HG02678 (cell line): ENCODE measurements at regions not wholly inside any gene's neighbourhood (a gene's known extent, or its start where the extent isn't known, plus 50 kb on each side); places are given as distances from the start of the nearest gene placed in this dataset.

Source experiments
- ATAC-seq: cut with Tn5 transposase; IDR thresholded peaks from one replicate; pipeline ENCODE4 v1.9.1; 2021; ENCODE audit warnings: mild to moderate bottlenecking, moderate library complexity; ENCODE audit not compliant: unreplicated experiment

DNA sequence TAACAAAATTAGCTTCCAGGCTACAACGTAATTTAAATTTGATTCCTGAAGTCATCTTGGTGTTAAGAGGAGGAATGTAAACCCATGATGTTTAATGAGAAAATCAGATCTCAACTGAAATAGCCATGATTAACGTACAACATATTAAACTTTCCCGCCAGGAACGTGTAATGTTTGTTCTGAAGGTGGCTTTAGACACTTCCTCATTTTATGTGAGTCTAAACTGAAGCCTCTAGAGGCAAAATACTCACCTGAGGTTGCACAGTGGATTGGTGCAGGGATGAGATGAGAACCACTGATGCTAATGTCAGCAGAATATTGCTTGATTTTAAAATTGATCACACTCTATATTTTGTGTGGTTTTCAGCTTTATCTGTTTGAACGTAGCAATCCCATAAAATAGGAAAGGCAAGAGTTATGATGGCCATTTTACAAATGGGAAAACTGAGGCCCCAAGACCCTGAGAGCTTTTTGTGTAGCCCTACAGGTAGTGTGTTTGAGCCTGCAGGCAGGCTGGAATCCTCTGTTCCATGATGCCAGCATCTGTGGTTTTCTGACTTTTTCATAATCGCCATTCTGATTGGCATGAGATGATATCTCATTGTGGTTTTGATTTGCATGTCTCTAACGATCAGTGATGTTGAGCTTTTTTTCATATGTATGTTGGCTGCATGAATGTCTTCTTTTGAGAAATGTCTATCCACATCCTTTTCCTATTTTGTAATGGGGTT, 243.7 kb upstream of the BMPER start:
- ATAC-seq: no peak

- ATAC-seq: no peak
These were observed 238.8 kb upstream of the BMPER start for GRCh38 chr7:33666531-33666930.

- ATAC-seq: no peak
These were observed 238.1 kb upstream of the BMPER start for GRCh38 chr7:33667196-33667595.

GRCh38 chr7:33669251-33669670, 236.1 kb upstream of the BMPER start:
- ATAC-seq: no peak

DNA sequence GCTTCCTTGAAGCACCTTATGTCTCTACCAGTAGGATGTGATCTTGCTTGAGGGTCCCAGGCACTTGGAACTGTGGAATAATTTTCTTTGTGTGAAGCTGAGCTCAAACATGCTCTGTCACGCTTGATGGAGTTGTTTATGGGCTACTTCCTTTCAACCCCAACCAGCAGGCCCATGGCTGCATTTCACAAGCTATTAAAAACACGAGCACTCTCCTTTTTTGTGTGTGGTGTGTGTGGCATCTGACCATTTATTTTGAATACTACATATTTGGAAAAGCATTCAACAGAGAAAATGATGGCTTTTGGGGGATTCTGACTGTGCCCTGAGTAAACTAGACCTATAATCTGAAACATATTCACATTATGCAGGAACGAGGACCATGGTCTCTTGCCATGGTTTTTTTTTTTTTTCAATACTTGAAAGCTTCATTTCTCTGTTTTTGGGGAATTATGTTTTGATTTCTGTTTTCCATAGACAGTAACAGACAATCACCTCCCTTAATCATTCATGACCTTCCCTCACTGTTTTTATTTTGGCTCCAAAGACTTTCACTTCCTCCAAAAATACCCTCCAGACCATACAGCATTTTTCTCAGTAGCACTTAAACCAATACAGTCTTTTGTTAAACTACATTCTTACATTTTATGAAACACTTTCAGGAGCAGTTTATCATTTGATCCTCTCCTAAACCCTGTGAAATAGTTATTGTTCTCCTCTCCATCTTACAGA, 233.6 kb upstream of the BMPER start:
- ATAC-seq: peak; percentile 68

DNA sequence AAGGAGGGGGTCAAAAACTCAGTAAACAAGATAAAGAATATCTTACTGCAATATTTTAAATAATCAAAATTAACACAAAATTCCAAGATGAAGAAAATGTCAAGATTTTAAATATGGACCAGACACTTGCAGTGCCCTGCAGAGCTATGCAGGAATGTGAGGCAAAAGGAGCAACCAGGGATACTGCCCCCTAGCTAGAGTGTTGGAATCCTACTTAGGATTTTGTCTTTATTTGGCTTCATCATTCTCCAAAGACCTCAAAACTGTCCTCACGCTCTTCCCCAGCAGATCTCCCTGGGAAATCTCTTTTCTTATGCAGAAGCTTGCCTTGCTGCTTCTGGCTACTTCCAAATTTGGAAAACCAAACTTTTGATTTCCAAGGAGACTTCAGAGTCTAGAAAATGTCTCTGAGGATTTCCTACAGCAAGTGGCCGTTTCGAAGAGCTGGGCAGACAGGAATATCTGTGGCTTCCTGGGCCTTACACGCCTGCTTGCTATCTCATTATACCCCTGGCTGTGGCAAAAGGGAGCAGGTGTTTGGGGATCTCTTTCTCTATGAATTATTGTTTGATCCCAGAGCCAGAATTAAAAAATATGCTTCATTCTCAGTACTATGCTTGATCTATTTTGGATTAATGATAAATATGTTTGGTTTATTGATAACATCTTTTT, 232.2 kb upstream of the BMPER start:
- ATAC-seq: no peak

GRCh38 chr7:33674804-33675411, 230.4 kb upstream of the BMPER start:
- ATAC-seq: no peak

- no peak for ATAC-seq
These were observed 227.8 kb upstream of the BMPER start for GRCh38 chr7:33677556-33677955.

DNA sequence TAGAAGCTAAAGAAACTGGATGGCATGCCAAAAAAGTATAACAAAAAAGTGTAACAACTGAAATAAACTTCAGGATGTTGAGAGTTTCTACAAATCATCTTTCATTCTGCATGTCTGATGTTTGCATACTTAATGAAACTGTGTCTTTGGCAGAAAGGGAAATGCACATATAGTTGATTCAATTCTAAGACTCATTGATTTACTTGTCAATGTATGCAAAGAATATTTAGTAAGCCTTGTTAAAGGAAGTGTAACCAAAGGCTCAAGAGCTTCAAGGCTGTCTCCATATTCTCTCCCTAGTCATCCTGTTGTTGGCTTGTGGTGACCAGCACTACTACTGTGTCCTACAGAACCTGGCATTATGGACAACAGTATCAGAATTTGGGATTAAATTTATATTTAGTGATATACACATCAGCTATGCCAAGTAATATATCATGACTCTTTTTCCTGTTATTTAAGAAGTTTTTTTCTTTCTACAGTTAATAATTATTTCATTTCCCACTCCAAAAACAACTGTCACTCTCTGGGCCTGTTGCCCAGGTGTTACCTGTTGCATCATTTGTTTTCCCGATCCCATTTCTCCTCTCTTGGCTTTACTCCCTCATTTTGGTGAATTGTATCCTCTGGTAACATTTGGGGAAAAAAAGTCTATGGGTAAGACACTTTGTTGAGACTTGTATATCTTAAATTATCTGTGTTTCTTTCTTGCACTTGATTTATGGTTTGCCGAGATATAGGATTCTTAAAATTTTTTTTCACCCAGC, 226.6 kb upstream of the BMPER start:
- ATAC-seq: no peak

DNA sequence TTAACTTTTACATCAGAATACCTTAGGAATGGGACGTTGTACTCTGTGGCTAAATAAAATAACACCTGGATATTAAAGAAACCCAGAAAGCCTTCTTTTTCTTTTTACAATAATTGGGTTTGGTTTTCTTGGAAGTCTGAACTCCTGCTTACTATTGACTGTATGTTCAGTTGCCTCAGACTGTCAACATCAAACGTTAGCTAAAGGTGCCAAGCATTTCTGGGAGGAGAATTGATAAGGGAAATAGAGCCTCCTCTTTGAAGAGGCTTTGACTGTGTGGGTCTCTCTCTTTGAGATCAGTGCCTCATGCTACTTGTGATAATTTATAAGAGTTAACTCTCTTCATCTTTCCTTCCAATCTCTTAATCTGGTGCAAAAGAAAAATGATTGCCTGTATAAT, 224.7 kb upstream of the BMPER start:
- no peak for ATAC-seq

- no peak for ATAC-seq
These were observed 219.8 kb upstream of the BMPER start for GRCh38 chr7:33685503-33685902.

GRCh38 chr7:33685981-33686683, 219.2 kb upstream of the BMPER start:
- ATAC-seq: no peak

DNA sequence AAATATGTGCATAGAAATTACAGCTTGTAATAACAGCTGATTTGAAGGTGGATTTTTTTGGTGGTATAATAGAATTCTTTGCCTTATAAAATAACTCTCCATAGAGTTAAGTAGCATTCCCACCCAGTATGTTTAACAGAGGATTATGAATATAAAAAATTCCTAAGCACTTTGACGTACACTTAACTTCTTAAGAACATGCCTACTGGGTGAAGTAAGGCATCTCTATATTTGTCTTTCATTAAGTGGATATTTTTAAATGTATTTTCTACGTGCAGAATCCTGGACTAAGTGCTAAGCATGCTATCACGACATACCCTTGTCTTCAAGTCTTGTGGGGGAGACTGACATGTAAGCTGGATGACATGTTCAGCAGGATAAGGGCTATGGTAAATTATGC, 217.7 kb upstream of the BMPER start:
- no peak for ATAC-seq

GRCh38 chr7:33691180-33691579, 214.2 kb upstream of the BMPER start:
- ATAC-seq: no peak

DNA sequence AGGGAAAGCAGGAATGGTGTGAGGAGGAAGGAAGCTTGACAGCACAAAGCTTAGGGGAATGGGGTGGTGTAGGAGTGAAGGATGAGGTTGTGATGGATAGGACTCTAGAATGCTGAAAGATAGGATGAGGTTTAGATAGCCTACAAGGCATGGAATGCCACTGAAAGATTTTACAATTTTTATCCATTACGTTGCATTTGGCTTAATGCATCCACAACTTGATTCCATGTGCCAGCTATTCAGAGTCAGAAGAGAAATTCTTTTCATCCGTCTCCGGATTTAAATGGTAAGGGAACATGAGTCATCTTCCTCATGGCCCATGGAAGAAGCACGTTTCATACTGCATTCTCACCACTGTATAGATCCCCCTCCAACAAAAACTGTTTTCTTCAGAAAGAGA, 212.4 kb upstream of the BMPER start:
- no peak for ATAC-seq

DNA sequence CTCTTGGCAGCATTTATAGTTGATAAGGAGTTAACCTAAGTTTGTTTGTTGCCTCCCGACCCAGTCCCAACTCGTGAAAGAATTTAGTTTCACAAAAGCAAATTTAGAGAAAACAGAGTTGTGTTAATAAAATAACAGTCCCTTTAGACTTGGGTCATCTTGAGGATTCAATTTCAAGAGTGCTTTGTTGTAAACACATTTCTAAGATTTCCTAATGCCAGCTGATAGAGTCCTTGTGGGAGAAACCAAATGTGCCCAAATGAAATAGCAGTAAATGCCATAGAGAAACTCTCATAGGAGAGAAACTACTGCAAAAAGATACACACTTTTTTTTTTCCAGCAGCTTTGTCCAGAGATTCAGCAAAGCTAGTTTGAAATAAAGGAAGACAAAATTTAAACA, 211.3 kb upstream of the BMPER start:
- ATAC-seq: no peak

GRCh38 chr7:33697616-33698015, 207.7 kb upstream of the BMPER start:
- no peak for ATAC-seq

DNA sequence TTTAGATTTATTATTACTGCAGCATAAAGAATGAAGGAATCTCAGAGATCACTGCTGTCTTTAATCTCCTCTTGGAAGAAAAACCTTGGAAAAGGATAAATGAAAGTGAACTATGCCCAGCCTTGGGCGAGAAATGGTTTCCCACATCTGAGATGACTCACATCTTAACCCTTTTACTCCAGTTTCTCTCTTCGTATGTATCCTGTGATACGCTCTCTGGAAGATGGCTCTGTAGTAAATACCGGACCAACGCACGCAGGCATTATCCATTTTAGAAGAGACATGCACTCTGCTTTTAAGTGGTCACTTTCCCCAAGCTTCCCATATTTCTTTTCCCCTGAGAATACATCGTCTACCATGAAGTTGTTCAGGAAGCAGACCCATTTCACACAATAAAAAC, 207.3 kb upstream of the BMPER start:
- ATAC-seq: no peak

DNA sequence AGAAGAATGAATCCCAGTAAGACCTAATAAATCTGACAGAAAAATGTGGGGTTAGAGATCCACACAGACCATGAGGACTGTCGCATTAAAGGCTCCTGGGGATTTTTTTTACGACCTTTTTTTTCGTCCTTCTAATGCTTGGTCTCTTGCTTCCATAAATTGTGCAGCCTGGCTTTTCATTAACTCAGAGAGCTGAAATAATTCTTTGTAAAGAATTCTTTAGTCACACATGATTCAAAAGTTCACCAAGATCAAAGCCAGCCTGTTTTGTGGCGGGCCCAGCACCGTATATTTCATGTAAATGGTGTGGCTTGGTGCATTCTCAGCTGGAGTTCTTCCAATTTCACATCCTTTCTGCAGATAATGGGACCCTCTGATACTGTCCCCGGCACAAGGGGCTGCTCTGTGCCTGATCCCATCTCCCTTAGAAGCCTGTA, 206.6 kb upstream of the BMPER start:
- no peak for ATAC-seq
